Stimulated activated naive CD8-positive, alpha-beta T cell treated with anti-CD3 and anti-CD28 coated beads, Interleukin-15, amount 100 ng/mL, for 72 hours (primary cell): ENCODE measurements at regions not wholly inside any gene's neighbourhood (a gene's known extent, or its start where the extent isn't known, plus 50 kb on each side); places are given as distances from the start of the nearest gene placed in this dataset.

Experiments
- ATAC-seq: fragments of 150-1000 bp; cut with Tn5 transposase; 2 replicates; pipeline ENCODE4 v1.10.0; 2021; ENCODE audit warnings: mild to moderate bottlenecking, moderate library complexity
- DNase-seq, 2 donors: peaks; one replicate each; pipeline ENCODE4 v3.0.0; 2021 to 2022
- H3K27ac Mint-ChIP-seq, 2 donors: one replicate each; pipeline ENCODE4 v1.8.0; 2022; ENCODE audit warnings: mild to moderate bottlenecking in 2 of 2, mixed read lengths in 2 of 2, moderate library complexity in 2 of 2
- H3K27me3 Mint-ChIP-seq: one replicate; pipeline ENCODE4 v1.8.0; 2022; ENCODE audit warnings: mixed read lengths
- H3K4me1 Mint-ChIP-seq: one replicate; pipeline ENCODE4 v1.8.0; 2022; ENCODE audit warnings: mild to moderate bottlenecking, mixed read lengths
- H3K4me3 Mint-ChIP-seq, 2 donors: one replicate each; pipeline ENCODE4 v1.8.0; 2022; ENCODE audit warnings: mild to moderate bottlenecking in 2 of 2, mixed read lengths in 2 of 2, moderate library complexity in 1 of 2
- H3K9me3 Mint-ChIP-seq, 2 donors: one replicate each; pipeline ENCODE4 v1.8.0; 2022; ENCODE audit warnings: mixed read lengths in 2 of 2

DNA sequence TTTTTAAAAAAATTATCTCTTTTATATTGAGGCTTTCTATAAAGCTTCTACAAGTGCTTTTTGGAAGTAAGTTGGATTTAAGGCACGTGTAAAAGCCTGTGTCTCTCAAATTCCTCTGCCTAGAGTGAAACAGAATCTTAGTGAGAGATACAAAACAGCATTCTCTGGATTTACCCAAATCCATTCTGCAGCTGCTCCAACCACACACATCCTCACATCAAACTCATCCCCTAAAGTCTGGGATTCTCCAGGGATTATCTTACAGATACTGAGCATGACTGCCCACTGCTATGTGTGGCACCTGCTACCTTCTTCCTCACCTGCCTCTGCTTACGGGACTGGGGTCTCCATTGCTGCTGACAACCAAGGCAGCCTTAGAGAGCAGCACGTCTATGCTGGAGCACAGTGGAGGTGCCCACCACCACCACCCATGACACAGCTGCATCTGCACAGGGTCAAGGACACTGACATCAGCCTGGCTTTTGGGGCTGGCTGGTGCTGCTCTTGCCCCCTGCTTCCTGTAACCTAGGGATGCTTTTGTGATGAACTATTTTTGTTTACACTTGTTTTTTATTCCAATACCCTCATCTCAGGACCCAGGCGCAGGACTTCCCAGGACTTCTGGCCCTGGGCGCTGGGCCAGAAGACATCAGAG, 139.2 kb upstream of the NAMPT start:
- H3K27me3 Mint-ChIP-seq, result peaks cover 13% of the 10 kb centered on the region
- DNase-seq, result no peak
- peak overlapping the region; percentile 77 to 85 for H3K4me3 Mint-ChIP-seq
- no peak for ATAC-seq
- H3K4me1 Mint-ChIP-seq, result peaks cover 83% of the 10 kb centered on the region
- peak overlapping the region; percentile 98 to 99 for H3K27ac Mint-ChIP-seq
- H3K9me3 Mint-ChIP-seq, result peaks cover 17 to 26% of the 10 kb centered on the region in 2 donors

DNA sequence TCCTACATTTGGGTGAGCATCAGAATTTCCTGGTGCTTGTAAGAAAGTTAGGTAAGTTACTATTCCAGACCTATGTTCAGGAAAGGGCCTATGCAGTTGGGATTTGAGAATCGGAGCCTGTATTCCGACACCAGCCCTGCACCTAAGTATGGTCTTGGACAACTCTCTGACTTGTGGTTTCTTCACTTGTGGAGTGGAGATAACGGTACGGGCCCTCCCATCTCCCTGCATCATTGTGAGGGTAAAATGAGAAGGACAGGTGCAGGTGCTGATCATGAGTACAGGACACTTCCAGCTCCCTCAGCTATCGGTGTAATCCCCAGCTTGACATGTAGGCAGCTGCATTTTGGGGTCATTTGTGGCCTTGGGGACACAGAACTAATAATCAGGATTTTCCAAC, 138.3 kb upstream of the NAMPT start:
- H3K9me3 Mint-ChIP-seq, result peaks cover 17 to 25% of the 10 kb centered on the region in 2 donors
- peaks cover 91% of the 10 kb centered on the region for H3K4me1 Mint-ChIP-seq
- no peak overlapping the region for H3K27ac Mint-ChIP-seq
- DNase-seq (no peak), ATAC-seq (no peak)
- H3K4me3 Mint-ChIP-seq, result no peak overlapping the region
- H3K27me3 Mint-ChIP-seq, result peaks cover 12% of the 10 kb centered on the region

DNA sequence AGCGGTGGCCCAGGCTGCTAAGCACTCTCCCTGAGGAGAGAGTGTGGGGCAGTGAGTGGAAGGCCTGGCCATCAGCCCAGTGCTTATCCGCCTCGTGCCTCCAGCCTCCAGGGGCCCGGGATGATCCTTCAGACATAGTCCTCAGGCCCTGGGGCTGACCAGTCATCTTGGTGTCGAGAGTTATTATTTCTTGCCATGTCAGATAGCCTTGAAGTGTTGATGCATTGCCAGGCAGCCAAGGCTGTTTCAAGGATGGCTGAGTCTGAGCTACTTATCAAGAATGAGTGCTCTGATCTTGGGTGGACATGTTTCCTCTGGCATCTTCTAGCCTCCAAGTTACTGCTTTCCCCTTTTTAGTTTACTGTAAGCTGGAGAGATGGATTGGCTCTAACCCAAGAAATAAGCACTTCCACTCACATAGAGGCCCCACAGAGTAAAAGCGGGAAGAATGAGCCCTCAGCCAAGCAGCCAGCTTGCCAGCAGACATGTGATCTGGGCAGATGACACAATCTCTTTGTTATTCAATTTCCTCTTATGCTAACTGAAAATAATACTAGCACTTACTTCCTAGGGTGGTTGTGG, 136.5 kb upstream of the NAMPT start:
- Mint-ChIP-seq H3K9me3 (peaks cover 21 to 25% of the 10 kb centered on the region in 2 donors), H3K4me1 (peaks cover 83% of the 10 kb centered on the region), H3K27ac (peak overlapping the region; percentile 42 to 91), H3K27me3 (peaks cover 12% of the 10 kb centered on the region), H3K4me3 (peak overlapping the region in 1 of 2 donors; percentile 21)
- DNase-seq, result no peak
- ATAC-seq, result no peak

DNA sequence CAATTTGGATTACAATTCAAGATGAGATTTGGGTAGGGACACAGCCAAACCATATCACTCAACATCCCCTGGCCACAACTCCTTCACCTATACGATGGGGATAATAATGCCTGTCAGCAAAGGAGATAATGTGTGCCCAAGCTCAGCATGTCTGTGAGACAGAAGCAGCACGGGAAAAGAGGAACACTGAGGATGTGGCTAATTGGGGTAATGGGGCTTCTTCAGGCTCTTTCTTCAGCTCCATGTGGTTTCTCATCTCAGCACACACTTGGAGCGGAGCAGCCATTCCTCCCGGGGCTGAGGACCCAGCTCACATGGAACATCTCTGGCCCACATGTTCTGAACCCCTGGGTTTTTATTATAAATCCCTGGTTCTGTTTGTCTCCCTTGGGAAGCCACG, 136.0 kb upstream of the NAMPT start:
- Mint-ChIP-seq H3K4me1 (peaks cover 78% of the 10 kb centered on the region), H3K27ac (peak overlapping the region in 1 of 2 donors; percentile 91), H3K9me3 (peaks cover 26 to 29% of the 10 kb centered on the region in 2 donors), H3K27me3 (peaks cover 15% of the 10 kb centered on the region), H3K4me3 (peak overlapping the region in 1 of 2 donors; percentile 10)
- ATAC-seq, result no peak
- no peak for DNase-seq

DNA sequence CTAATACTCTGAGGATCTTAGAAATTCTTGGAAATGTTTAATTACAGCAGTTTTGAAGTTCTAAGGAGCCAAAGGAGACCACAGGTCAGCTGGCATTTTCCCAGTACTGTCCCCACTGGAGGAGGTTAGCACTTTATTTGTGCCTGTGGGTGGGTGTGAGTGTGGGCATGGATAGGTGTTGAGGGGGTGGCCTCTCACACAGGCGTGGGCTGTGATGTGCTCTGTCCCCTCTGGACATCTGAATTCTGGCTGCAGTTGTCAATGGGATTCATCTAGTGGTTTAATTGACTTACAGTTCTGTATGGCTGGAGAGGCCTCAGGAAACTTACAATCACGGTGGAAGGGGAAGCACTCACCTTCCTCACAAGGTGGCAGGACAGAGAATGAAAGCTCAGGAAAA, 135.4 kb upstream of the NAMPT start:
- no peak for ATAC-seq
- Mint-ChIP-seq H3K27me3 (peaks cover 19% of the 10 kb centered on the region), H3K4me3 (peak overlapping the region; percentile 7 to 46), H3K4me1 (peaks cover 72% of the 10 kb centered on the region), H3K27ac (peak overlapping the region in 1 of 2 donors; percentile 74), H3K9me3 (peaks cover 31 to 34% of the 10 kb centered on the region in 2 donors)
- DNase-seq, result no peak

DNA sequence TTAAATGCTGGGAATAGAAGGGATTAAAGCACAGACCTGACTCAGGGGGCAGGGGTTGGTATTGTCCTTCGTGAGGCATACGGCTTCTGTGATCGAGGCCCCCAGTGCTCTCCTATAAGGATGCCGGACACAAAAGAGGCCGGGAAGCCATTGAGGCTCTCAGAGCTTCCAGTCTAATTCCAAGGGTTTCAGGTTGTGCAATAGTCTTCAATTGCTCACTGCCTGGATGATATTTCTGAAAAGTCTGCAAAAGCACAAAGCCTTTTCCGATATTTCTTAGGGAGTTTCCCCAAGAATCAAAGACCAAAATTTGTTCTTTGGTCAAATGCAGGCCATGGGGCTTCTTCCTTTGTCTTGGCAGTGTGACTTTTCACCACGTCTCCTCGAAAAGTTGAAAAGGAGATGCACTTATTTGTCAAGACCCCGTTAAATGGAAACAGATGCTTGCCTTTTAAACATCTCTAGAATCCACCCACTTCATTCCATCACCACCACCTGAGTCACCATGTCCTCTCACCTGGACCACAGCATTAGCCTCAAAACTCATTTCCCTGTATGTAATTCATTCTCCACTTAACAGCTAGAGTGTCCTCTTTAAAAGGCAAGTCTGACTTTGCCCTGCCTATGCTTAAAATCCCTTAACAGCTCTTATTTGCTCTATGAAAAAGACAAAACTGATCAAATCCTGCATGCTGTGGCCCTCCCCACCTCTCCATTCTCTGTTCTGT, 134.8 kb upstream of the NAMPT start:
- peak; percentile 40 to 72 for DNase-seq
- Mint-ChIP-seq H3K27ac (peak overlapping the region; percentile 44 to 59), H3K27me3 (peaks cover 23% of the 10 kb centered on the region), H3K4me1 (peaks cover 66% of the 10 kb centered on the region), H3K4me3 (peak overlapping the region; percentile 7 to 46), H3K9me3 (peaks cover 35 to 37% of the 10 kb centered on the region in 2 donors)
- ATAC-seq, result peak; percentile 93

DNA sequence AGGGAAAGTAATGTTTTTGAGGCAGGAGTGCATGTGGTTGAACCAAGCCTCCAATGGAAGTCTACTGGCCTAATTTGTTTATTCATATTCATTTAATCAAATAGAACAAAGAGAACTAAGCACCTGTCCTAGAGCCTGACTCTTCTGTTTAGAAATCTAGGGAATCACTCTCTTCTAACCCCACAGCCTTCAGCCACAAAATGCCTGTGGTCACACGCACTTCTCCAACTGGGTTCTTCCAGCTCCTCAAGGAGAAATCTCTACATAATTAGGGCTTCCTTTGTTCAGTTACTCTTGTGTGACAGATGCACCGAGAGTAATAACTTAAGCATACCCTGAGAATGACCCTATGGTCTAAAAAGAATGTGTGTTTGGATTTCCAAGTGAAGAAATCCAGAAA, 133.7 kb upstream of the NAMPT start:
- H3K4me1 Mint-ChIP-seq, result peaks cover 56% of the 10 kb centered on the region
- ATAC-seq (no peak), DNase-seq (no peak)
- peaks cover 31 to 35% of the 10 kb centered on the region in 2 donors for H3K9me3 Mint-ChIP-seq
- no peak overlapping the region for H3K4me3 Mint-ChIP-seq
- H3K27me3 Mint-ChIP-seq, result peaks cover 25% of the 10 kb centered on the region
- peak overlapping the region in 1 of 2 donors; percentile 70 for H3K27ac Mint-ChIP-seq

DNA sequence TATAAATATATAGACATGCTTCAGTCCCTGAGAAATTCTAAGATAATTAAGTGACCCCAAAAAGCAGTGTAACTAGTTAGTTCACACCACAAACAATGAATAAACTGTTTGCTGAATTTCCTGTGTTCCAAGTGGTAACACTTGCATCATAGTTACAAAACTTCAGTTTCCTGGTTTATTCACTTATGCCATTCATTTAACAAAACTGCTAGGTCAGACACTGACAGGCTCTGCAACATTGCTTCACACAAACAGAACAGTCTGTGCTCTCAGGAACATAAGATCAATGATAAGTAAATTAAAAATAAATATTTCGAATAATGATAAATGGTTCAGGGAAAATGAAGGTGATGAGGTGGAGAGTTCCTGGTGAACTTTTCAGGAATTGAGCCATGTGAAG, 133.3 kb upstream of the NAMPT start:
- Mint-ChIP-seq H3K27ac (peak overlapping the region in 1 of 2 donors; percentile 70), H3K27me3 (peaks cover 30% of the 10 kb centered on the region), H3K4me3 (no peak overlapping the region), H3K4me1 (peaks cover 51% of the 10 kb centered on the region), H3K9me3 (peaks cover 31 to 35% of the 10 kb centered on the region in 2 donors)
- ATAC-seq (peak; percentile 26), DNase-seq (no peak)

DNA sequence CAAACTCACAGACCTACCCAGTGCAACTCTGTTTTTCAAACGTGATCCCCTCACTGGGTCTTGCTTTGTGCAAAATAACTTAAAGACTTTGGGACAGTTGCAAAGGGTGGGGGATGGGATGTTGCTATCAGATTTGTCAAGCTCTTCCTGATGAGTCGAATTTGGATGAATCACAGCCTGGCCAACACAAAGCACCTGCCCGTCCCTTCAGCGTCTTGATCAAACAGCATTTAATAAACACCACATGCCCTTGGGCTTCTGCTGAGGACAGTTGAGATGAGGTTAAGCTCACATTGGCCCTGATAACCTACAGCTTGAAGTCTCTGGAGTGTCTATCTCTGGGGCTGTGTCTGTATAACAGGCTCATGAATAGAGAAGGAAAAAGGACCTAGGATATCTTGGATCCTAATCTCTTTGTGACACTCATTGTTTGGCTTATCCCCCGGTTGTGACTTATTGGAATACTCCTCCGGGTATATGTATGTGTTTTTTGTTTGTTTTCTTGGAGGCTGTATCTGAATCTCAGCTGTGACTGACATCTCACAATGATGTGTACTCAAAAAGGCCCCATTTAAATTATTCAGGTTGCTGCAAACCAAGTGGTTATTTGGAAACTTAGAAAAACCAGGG, 132.6 kb upstream of the NAMPT start:
- Mint-ChIP-seq H3K27me3 (peaks cover 32% of the 10 kb centered on the region), H3K27ac (no peak overlapping the region), H3K4me3 (no peak overlapping the region), H3K4me1 (peaks cover 44% of the 10 kb centered on the region), H3K9me3 (peaks cover 31% of the 10 kb centered on the region in 2 donors)
- DNase-seq, result no peak
- no peak for ATAC-seq

DNA sequence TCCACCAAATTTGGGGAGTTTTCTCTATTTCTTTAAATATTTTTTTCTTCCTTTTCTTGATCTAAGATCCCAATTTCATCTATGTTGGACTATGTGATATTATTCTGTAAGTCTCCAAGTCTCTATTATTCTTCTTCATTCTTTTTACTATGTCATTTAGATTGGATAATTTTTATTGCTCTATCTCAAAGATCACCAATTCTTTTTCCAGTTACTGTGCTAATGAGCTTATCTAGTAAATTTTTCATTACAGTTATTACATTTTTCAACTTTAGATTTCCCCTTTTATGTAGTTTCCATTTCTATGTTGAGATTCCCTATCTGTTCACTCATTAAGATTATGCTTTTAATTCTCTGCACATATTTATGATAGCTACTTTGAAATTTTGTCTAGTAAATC, 131.6 kb upstream of the NAMPT start:
- no peak overlapping the region for H3K4me3 Mint-ChIP-seq
- peaks cover 23 to 35% of the 10 kb centered on the region in 2 donors for H3K9me3 Mint-ChIP-seq
- no peak overlapping the region for H3K27ac Mint-ChIP-seq
- no peak for DNase-seq
- ATAC-seq, result no peak
- H3K4me1 Mint-ChIP-seq, result peaks cover 35% of the 10 kb centered on the region
- H3K27me3 Mint-ChIP-seq, result peaks cover 42% of the 10 kb centered on the region

DNA sequence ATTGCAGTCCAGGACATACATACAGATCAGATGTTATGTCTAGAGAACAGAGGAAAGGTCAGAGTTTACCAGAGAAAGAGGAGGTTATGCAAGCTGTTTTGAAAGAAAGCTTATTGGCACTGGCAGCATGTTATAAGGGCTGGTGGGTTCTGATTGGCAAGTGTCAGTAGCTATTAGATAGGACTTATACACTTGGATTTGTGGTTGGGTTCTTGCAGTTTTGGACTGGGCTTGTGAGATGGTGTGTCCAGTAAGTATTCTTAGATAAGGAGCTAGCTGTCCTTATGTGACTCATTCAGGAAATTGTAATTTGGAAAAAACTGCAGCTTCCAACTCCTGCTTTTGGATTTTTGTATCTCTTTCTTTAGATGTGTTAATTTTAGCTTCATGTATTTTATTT, 130.7 kb upstream of the NAMPT start:
- Mint-ChIP-seq H3K9me3 (peaks cover 23 to 41% of the 10 kb centered on the region in 2 donors), H3K4me1 (peaks cover 29% of the 10 kb centered on the region)
- no peak for ATAC-seq

DNA sequence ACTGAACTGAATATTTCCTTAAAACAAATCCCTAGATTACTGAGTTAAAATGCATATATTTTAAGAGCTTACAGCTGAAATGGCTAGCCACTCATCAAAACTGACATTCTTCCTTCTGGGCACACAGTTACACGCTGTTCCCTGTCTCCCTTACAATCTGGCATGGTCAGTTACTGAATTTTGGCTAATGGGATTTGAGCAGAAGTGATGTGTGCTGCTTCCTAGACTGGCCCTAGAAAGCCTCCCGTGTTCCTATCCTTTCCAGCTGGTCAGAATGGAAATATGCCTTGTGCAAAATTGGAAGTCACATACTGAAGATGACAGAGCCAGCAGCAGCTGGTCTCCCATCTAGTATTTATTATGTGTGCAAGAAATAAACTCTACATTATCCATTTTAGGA, 128.7 kb upstream of the NAMPT start:
- DNase-seq, result no peak
- H3K27me3 Mint-ChIP-seq, result peaks cover 57% of the 10 kb centered on the region
- ATAC-seq, result no peak
- peaks cover 13% of the 10 kb centered on the region for H3K4me1 Mint-ChIP-seq
- peaks cover 23 to 47% of the 10 kb centered on the region in 2 donors for H3K9me3 Mint-ChIP-seq
- no peak overlapping the region for H3K4me3 Mint-ChIP-seq
- no peak overlapping the region for H3K27ac Mint-ChIP-seq

More for the DNA sequence above, 130.7 kb upstream of the NAMPT start:
- H3K27me3 Mint-ChIP-seq, result peaks cover 52% of the 10 kb centered on the region
- no peak overlapping the region for H3K27ac Mint-ChIP-seq
- H3K4me3 Mint-ChIP-seq, result no peak overlapping the region
- DNase-seq, result no peak

DNA sequence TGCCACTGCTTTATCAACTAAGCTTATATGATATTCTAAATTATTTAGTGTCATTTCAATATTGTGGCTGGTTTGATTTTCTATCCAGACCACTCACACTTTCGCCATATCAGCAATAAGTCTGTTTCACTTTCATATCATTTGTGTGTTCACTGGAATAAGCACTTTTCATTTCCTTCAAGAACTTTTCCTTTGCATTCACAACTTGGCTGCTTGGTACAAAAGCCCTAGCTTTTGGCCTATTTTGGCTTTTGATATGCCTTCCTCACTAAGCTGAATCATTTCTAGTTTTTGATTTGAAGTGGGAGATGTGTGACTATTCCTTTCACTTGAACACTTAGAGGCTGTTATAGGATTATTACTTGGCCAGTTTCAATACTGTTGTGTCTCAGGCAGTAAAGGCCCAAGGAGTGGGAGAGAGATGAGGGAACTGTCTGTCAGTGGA, 120.9 kb upstream of the NAMPT start:
- DNase-seq (peak in 1 of 2 donors; percentile 49), ATAC-seq (peak; percentile 100)
- H3K4me3 Mint-ChIP-seq, result peak overlapping the region; percentile 6 to 17
- peaks cover 30% of the 10 kb centered on the region for H3K27me3 Mint-ChIP-seq
- peaks cover 39% of the 10 kb centered on the region for H3K4me1 Mint-ChIP-seq
- H3K9me3 Mint-ChIP-seq, result peaks cover 21 to 22% of the 10 kb centered on the region in 2 donors
- peak overlapping the region in 1 of 2 donors; percentile 3 for H3K27ac Mint-ChIP-seq

DNA sequence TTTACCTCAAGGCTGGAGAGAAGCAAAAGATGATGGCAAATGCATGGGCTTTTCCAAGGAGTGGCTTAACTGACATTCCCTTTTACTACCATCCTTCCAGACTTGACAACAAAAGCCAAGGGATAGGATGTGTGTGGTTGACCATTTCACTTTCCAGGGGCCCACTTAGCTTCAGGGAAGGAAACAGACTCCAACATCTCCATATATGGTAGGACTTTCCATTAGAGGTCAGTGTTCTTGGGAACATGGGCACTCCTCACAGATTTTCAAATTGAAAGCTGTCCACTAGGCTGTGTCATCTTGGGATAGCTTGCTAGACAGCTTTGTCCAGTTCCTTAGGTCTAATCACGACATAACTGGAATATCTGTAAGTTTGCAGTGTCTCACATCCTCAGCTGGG, 118.1 kb upstream of the NAMPT start:
- Mint-ChIP-seq H3K27ac (no peak overlapping the region), H3K4me1 (peaks cover 32% of the 10 kb centered on the region), H3K9me3 (peaks cover 19 to 33% of the 10 kb centered on the region in 2 donors), H3K4me3 (no peak overlapping the region), H3K27me3 (peaks cover 49% of the 10 kb centered on the region)
- ATAC-seq, result no peak
- DNase-seq, result no peak

DNA sequence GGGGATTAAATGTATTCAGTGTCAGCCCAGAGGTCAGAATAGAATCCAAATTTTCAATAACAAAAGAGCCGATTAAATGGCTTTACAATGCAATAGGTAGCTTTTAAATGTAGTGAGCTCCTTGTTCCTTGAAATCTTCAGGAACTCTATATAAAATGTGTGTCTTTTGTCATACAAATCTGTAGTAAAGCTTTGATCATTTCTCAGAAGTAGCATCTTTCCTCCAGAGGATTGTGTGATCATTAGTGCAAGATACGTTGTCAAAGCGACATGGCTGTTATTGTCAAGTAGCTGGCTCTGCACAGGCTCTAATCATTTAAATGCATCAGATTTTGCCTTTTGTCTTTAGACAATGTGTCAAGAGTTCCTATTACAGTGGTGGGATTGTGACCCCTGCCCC, 116.1 kb upstream of the NAMPT start:
- peaks cover 26% of the 10 kb centered on the region for H3K4me1 Mint-ChIP-seq
- peaks cover 21 to 33% of the 10 kb centered on the region in 2 donors for H3K9me3 Mint-ChIP-seq
- H3K4me3 Mint-ChIP-seq, result no peak overlapping the region
- DNase-seq (no peak), ATAC-seq (no peak)
- H3K27me3 Mint-ChIP-seq, result peaks cover 69% of the 10 kb centered on the region
- H3K27ac Mint-ChIP-seq, result no peak overlapping the region
